Non-pigmented ciliary epithelial cell (primary cell): ENCODE measurements at regions not wholly inside any gene's neighbourhood (a gene's known extent, or its start where the extent isn't known, plus 50 kb on each side); places are given as distances from the start of the nearest gene placed in this dataset.

ENCODE experiments used
- DNase-seq: peaks from one replicate; pipeline ENCODE4 v3.0.0-alpha.2; 2010; ENCODE audit warnings: low read depth

- no peak for DNase-seq
Observed at GRCh38 chr3:63046580-63046979, 171.4 kb upstream of the CADPS start.

GRCh38 chr3:63047068-63047467, 171.9 kb upstream of the CADPS start:
- DNase-seq = no peak

- no peak for DNase-seq
Observed at GRCh38 chr3:63048367-63049326, 173.4 kb upstream of the CADPS start.

DNA sequence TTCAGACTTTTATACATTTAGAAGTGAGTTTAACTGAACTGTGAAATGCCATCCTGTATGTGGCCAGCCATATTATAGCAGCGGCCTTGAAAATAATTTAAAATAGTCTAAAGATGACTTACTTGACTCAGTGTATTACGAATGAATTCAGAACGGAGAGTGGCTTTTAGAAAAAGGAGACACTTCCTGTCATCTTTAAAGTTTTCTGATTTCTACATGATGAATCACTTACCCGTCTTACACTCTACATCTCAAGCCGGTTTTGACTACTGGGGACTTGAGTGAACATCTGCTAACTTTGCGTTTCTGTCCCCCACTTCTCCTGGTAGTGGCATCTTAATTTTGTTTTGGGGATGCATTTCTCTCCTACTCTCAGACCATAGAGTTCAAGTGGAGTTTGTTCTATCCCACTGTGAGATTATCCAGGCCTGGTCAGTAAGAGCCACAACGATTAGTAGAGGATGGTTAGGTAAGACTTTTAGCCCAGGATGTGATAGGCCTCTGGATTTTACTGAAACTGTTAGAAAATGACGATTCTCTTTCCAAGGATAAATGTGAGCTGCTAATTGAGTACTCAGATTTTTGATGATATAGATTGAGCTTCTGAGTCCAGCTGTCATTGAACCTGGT, 175.4 kb upstream of the CADPS start:
- DNase-seq = no peak

DNA sequence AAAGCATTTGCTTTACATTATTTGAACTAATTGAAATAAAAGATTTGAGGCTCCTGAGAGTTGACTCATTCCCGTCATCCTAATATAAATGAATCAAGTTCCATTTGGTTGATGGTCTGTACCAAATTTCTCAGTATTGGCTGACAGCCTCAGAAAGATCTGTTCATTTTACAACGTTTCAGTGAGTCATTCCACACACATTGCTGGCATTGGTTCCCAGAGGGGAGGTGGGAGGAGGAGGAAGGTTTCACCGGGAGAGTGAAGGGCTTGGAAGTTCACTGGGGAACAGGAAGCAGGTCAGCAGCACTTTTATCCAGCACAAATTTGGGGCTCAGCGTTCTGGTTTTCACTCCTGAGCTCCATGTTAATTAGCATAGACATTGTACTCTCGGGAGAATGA, 176.7 kb upstream of the CADPS start:
- DNase-seq = peak; percentile 60

DNA sequence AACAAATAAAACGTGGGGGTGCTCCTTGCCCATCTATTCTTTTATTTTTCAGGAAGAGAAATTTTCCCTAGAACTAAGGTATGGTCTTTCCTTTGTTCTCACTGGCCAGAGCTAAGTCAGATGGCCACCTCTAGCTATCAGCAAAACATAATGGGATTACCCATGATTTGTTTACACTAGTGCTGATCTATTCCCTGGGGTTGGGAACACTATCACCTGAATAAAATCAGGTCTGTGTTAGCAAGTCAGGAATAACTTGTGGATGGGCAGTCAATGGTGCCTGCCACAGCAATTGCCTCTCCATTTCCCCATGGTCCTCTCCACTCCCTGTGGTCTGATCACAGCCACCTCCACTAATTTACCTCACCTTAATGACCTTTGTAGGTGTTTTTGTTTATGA, 181.7 kb upstream of the CADPS start:
- no peak for DNase-seq

DNA sequence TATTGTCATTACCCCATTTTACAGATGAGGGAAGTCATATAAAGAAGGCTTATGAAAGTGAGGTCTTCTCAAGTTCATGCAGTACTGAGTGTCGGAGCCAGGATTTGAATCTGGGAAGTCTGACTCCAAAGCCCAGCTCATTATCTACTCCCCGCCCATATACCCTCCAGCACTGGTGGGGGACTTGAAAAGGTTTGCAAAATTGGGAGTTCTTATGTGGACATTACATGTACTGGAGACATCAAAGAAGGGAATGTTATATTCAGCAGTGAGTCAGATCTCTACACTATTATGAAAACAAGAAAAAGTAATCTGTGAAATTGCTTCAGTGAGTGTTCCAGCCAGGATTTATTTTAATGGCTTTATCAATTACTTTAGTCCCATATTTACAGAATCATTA, 185.2 kb upstream of the CADPS start:
- no peak for DNase-seq

DNA sequence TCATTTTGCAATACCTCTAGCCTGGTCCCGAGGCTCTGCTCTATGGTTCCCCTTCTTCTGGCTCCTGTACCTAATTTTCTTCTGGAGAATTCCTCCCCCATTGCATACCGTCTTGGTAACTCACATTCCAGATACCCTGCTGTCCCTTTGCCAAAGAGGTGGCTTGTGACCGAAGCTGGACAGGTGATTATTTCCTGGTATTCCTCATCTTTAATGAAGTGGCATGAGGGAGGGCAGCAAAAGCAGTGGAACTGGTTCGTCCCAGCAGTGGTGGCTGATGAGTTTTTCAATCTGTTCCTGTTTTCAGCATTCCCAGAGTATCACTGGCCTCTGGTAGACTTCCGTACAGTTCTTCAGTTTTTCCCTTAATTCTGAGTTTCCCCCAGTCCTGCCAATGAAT, 186.2 kb upstream of the CADPS start:
- DNase-seq = no peak

DNA sequence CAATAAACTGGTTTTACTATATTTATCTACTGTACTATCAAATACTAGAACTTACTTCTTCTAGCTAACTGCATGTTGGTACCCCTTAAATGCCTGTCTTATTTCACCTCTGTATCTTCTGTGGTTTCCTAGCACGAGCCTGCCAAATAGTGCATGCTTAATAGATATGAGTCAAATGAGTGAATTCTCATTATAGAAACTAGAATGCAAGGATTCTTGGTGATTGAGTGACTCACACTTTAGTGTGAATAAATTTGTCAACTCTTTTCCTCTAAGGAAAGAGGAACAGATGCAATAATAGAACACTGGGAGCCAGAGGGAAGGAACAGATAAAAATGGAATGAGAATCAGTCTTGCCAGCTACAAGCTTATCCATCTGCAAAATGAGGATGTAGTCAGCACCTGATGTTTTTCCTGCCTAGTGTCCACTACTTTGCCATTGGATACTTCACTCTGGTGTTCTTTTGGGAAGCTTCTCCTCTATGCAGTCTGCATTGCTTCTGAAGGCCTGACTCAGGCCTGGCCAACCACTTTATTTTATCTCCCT, 189.1 kb upstream of the CADPS start:
- DNase-seq = no peak

DNA sequence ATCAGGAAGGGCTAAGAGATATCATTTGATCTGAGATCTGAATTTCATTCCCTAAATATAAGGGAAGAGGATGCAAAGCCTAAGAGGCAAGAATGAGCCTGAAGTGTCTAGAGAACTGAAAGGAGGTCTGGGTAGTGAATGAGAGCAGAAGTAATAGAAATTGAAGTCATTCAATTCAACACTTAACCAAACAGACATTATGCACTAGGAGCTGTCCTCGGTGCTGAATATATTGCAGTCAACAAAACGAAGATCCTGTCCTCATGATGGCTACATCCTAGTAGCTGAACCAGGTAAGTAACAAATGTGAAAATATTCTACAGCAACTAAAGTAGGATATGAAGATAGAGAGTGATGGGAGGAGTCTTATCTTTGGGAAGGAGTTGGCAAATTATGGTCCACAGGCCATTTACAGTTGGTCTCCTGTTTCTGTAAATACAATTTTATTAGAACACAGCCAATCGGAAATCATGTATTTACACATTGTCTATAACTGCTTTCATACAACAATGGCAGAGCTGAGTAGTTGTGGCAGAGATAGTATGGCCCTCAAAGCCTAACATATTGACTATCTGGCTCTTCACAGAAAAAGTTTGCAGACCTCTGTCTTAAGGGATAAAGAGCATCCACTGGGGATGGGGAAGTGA, 192.9 kb upstream of the CADPS start:
- DNase-seq = no peak

GRCh38 chr3:63069806-63070475, 194.7 kb upstream of the CADPS start:
- DNase-seq = no peak

GRCh38 chr3:63070476-63070810, 195.2 kb upstream of the CADPS start:
- DNase-seq = no peak

- DNase-seq = no peak
Observed at GRCh38 chr3:63076357-63076756, 201.1 kb upstream of the CADPS start.

- no peak for DNase-seq
Observed at GRCh38 chr3:63086190-63086589, 191.9 kb upstream of the SYNPR start.

DNA sequence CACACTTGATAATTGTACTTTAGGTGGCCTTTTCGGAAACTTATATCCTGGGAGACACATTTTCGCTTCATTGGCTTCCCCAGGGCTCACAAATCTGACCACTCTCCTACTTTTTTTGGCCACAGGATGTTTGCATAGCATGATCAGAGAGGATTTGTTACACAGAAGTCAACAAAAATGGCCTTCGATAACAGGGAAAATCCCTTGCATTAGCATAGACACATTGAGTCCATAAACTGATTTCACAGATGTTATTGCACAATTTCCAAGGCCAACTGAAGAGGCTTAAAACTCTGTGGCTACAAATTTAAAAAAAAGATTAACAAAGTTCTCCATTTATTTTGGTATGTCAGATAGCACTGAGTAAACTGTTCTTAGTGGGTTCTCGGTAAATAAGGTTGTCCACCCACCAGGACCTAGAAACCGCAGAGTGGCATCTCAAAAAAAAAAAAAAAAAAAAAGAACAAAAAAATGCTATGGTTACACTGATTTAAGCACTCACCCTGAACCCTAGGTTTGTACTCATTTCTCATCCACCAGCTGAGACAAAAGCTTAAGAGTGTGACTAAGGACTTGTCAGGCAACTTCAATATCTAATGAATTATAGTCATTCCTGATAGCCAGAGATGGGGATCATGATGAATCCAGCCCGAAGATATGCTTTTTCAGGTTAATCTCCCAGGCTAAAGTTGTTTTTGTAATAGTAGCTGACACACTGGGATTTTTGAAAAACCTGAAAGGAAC, 188.9 kb upstream of the SYNPR start:
- DNase-seq = no peak

GRCh38 chr3:63089751-63090132, 188.4 kb upstream of the SYNPR start:
- no peak for DNase-seq

- DNase-seq = no peak
Observed at GRCh38 chr3:63090656-63091055, 187.5 kb upstream of the SYNPR start.

DNA sequence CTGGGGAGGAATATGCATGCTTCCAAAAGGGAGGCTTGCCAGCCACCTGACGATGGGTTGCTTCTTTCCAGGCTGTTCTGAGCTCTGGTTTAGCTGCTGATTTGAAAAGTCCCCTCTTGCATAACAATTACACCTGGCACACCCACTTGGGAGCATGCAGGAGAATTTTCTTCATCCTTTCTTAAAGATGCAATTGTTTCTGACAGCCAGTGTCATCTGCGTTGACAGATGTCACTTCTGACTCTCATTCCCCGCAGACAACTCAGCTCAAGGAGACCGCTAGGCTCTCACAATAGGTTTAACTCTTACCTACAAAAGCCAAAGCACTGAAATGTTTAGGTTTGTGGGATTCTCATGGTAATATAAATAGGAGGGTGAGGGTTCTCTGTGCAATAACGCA, 185.6 kb upstream of the SYNPR start:
- no peak for DNase-seq

GRCh38 chr3:63094642-63095408, 183.3 kb upstream of the SYNPR start:
- DNase-seq = no peak

- DNase-seq = no peak
Observed at GRCh38 chr3:63096248-63097058, 181.7 kb upstream of the SYNPR start.
